HuH-7 (cell line): ENCODE measurements at regions not wholly inside any gene's neighbourhood (a gene's known extent, or its start where the extent isn't known, plus 50 kb on each side); places are given as distances from the start of the nearest gene placed in this dataset.
A peak's percentile ranks its signal among the peaks of the same experiment; 100 is the strongest.
"Not testable (repeated sequence)": the region's sequence is repeated elsewhere in the genome, so short reads cannot be mapped to it uniquely, and the experiment has no call there.

Experiments used
- DNase-seq: peaks from one replicate; pipeline ENCODE4 v3.0.0; 2011; ENCODE audit warnings: low spot score

GRCh38 chr17:71089431-71089830 lies 920.1 kb downstream of the KCNJ2 start:
- no peak for DNase-seq

GRCh38 chr17:71098071-71098470 lies 928.7 kb downstream of the KCNJ2 start:
- no peak for DNase-seq

GRCh38 chr17:71099003-71099714 lies 929.8 kb downstream of the KCNJ2 start:
- DNase-seq: no peak

GRCh38 chr17:71102777-71103176 lies 933.4 kb downstream of the KCNJ2 start:
- DNase-seq: no peak

- DNase-seq: no peak
These were observed 934.9 kb downstream of the KCNJ2 start for GRCh38 chr17:71104225-71104624.

- not testable (repeated sequence) for DNase-seq
These were observed 936.7 kb downstream of the KCNJ2 start for GRCh38 chr17:71106056-71106455.

GRCh38 chr17:71107136-71107535 lies 937.8 kb downstream of the KCNJ2 start:
- no peak for DNase-seq

- no peak for DNase-seq
These were observed 940.4 kb downstream of the KCNJ2 start for GRCh38 chr17:71109697-71110096.

- no peak for DNase-seq
These were observed 941.0 kb downstream of the KCNJ2 start for GRCh38 chr17:71110326-71110725.

- DNase-seq: peak; percentile 6
These were observed 942.1 kb downstream of the KCNJ2 start for GRCh38 chr17:71111460-71111859.

GRCh38 chr17:71111934-71112333 lies 942.6 kb downstream of the KCNJ2 start:
- DNase-seq: no peak

GRCh38 chr17:71113347-71113746 lies 944.0 kb downstream of the KCNJ2 start:
- no peak for DNase-seq

- DNase-seq: no peak
These were observed 945.8 kb downstream of the KCNJ2 start for GRCh38 chr17:71114911-71115668.

- DNase-seq: no peak
These were observed 946.3 kb downstream of the KCNJ2 start for GRCh38 chr17:71115669-71115972.

- DNase-seq: no peak
These were observed 948.1 kb downstream of the KCNJ2 start for GRCh38 chr17:71117466-71117865.

GRCh38 chr17:71118039-71118438 lies 948.7 kb downstream of the KCNJ2 start:
- DNase-seq: peak; percentile 33

- no peak for DNase-seq
These were observed 958.1 kb downstream of the KCNJ2 start for GRCh38 chr17:71127416-71127815.

GRCh38 chr17:71142333-71142732 lies 973.0 kb downstream of the KCNJ2 start:
- DNase-seq: no peak

- no peak for DNase-seq
These were observed 975.3 kb upstream of the SOX9 start for GRCh38 chr17:71145486-71145885.

- DNase-seq: no peak
These were observed 972.9 kb upstream of the SOX9 start for GRCh38 chr17:71147906-71148305.

GRCh38 chr17:71149607-71150006 lies 971.2 kb upstream of the SOX9 start:
- DNase-seq: no peak

- no peak for DNase-seq
These were observed 963.5 kb upstream of the SOX9 start for GRCh38 chr17:71157297-71157696.

GRCh38 chr17:71158437-71158836 lies 962.4 kb upstream of the SOX9 start:
- DNase-seq: no peak
